Adrenal gland (tissue), 5 donors: ENCODE measurements at regions not wholly inside any gene's neighbourhood (a gene's known extent, or its start where the extent isn't known, plus 50 kb on each side); places are given as distances from the start of the nearest gene placed in this dataset.

Source experiments
- CTCF ChIP-seq, 6 experiments: fragments of 450-650 bp in 4 of 6; fragments of 200-600 bp in 2 of 6; sonication (generic) in 1 of 6; IDR thresholded peaks; 1 replicate in 5 of 6; 2 replicates in 1 of 6; pipeline versions ENCODE4 v1.5.1 to v1.8.0; 2016 to 2021; ENCODE audit warnings: antibody characterized with exemption in 6 of 6, mild to moderate bottlenecking in 2 of 6, moderate library complexity in 1 of 6
- POLR2A ChIP-seq, 2 donors: fragments of 450-650 bp; IDR thresholded peaks; one replicate each; pipeline ENCODE4 v1.6.1; 2017; ENCODE audit warnings: antibody characterized with exemption in 2 of 2, mild to moderate bottlenecking in 2 of 2, moderate library complexity in 1 of 2
- donor health status: DM: no; HTN: no; CAD: no.

GRCh38 chr6:44626616-44627015, 239.1 kb downstream of the CDC5L start:
- TF ChIP-seq CTCF (IDR thresholded peaks at IDR 0.05) (no peak), POLR2A (IDR thresholded peaks at IDR 0.05) (no peak)
